Brain microvascular endothelial cell (primary cell): ENCODE measurements at regions not wholly inside any gene's neighbourhood (a gene's known extent, or its start where the extent isn't known, plus 50 kb on each side); places are given as distances from the start of the nearest gene placed in this dataset.

Experiments
- DNase-seq: peaks from one replicate; pipeline ENCODE4 v3.0.0-alpha.2; 2020
- H3K27ac ChIP-seq: fragments of 250-450 bp; sonication (Bioruptor Pico); 2 replicates; pipeline ENCODE4 v1.5.1; 2020; ENCODE audit warnings: mild to moderate bottlenecking, moderate library complexity
- H3K27me3 ChIP-seq: fragments of 250-450 bp; sonication (Bioruptor Pico); replicated peaks from 2 replicates; pipeline ENCODE4 v1.5.1; 2020; ENCODE audit warnings: mild to moderate bottlenecking
- H3K36me3 ChIP-seq: fragments of 250-450 bp; sonication (Bioruptor Pico); replicated peaks from 2 replicates; pipeline ENCODE4 v1.5.1; 2020; ENCODE audit warnings: mild to moderate bottlenecking
- H3K4me3 ChIP-seq: 2 replicates; pipeline ENCODE4 v1.5.1; 2011; ENCODE audit warnings: low read depth, mild to moderate bottlenecking, control low read depth, low read length, moderate library complexity
- in situ Hi-C: cut with HindIII; loops from 2 replicates; pipeline ENCODE4 v1.10.0; 2017; ENCODE audit warnings: low sequenced_read_pairs, low pct_ligation_motif_present
- TF ChIP-seq, protein P1 (sequence below): IDR thresholded peaks from 2 replicates; pipeline ENCODE4 v1.5.1; 2011; ENCODE audit warnings: low read depth, mild to moderate bottlenecking, moderate library complexity, low read length, control low read depth, inconsistent platforms; ENCODE audit errors: missing control alignments

DNA sequence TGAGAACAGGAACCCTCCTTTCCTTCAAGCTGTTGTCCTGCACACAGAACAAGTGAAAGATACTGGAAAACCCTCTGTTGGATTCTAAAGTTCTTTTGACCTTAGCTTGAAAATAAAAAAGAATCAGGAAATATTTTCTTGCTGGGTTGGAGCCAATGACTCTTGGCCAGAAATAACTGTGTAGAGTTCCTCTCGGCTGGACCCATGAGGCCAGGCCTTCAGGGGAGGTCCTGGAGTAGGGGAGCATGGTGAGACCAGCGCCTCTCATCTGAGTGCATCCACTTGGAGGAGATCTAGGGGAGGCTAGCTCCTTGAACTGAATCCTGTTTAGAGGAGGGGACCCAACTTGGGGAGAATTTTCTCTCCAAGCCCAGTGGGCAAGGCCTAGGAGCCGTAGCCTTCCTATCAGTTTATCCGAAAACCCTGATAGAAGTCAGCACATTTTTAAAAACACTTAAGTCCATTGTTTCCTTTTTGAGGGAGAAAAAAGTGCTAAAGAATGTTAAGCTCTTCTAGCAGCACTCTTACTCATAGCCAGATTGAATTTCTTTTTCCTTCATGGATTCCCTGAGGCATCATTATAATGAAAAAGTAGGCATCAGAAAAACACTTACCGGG, 635.7 kb upstream of the ANKRD30A start:
- DNase-seq, result peak; percentile 51
- Histone ChIP-seq H3K36me3 (no peaks in the 10 kb centered on the region), H3K27me3 (no peaks in the 10 kb centered on the region), H3K4me3 (no peak overlapping the region), H3K27ac (peak overlapping the region; percentile 75)
- in situ Hi-C loops, result no loop called here
- TF ChIP-seq, protein P1, sequence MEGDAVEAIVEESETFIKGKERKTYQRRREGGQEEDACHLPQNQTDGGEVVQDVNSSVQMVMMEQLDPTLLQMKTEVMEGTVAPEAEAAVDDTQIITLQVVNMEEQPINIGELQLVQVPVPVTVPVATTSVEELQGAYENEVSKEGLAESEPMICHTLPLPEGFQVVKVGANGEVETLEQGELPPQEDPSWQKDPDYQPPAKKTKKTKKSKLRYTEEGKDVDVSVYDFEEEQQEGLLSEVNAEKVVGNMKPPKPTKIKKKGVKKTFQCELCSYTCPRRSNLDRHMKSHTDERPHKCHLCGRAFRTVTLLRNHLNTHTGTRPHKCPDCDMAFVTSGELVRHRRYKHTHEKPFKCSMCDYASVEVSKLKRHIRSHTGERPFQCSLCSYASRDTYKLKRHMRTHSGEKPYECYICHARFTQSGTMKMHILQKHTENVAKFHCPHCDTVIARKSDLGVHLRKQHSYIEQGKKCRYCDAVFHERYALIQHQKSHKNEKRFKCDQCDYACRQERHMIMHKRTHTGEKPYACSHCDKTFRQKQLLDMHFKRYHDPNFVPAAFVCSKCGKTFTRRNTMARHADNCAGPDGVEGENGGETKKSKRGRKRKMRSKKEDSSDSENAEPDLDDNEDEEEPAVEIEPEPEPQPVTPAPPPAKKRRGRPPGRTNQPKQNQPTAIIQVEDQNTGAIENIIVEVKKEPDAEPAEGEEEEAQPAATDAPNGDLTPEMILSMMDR, result no peak

DNA sequence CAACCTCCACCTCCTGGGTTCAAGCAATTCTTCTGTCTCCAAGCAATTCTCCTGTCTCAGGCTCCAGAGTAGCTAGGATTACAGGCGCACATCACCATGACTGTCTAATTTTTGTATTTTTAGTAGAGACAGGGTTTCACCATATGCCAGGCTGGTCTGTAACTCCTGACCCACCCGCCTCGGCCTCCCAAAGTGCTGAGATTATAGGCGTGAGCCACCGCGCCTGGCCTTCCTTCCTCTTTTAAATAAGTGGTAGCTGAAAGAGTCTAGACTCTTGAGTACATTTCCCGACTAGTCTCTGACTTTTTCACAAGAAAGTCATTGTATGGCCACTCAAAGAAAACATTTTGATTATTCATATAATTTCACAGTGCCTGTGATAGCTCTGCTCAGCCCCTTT, 636.2 kb upstream of the ANKRD30A start:
- DNase-seq, result no peak
- no peak overlapping the region for H3K4me3 ChIP-seq
- TF ChIP-seq, protein P1, result no peak
- in situ Hi-C loops, result no loop called here
- no peaks in the 10 kb centered on the region for H3K36me3 ChIP-seq
- H3K27me3 ChIP-seq, result no peaks in the 10 kb centered on the region
- H3K27ac ChIP-seq, result peak overlapping the region; percentile 75

DNA sequence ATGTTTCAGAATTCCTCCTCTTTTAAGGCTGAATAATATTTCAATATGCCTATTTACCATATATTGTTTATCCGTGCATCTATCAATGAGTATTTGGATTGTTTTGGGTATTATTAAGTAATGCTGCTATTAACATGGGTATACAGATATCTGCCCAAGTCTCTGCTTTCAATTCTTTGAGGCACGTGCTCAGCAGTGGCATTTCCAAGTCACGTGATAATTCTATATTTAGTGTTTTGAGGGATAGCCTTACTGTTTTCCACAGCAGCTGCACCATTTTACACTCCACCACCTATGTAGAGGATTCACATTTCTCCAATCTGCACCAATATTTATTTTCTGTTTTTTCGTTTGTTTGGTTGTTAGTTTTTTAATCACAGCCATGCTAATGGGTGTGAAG, 636.8 kb upstream of the ANKRD30A start:
- in situ Hi-C loops, result no loop called here
- H3K4me3 ChIP-seq, result no peak overlapping the region
- DNase-seq, result no peak
- TF ChIP-seq, protein P1, result no peak
- no peaks in the 10 kb centered on the region for H3K27me3 ChIP-seq
- no peak overlapping the region for H3K27ac ChIP-seq
- no peaks in the 10 kb centered on the region for H3K36me3 ChIP-seq

DNA sequence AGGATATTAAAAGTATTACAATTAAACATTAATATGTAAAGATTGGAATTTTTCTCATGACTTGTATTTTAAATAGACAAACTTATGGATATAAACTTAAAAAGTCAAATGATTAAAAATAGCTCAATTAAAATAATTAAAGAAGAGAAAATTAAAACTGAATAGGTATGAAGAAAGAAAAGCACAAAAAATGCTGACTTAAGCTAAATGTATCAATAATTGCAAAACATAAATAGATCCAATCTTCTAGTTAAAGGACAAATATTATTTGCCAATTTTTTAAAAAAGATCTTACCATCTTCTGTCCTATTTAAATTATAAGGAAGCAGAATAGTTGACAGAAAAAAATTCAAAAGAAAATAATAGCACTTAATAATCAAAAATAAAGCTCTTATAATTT, 646.3 kb upstream of the ANKRD30A start:
- TF ChIP-seq, protein P1, result no peak
- in situ Hi-C loops, result no loop called here
- H3K27ac ChIP-seq, result no peak overlapping the region

DNA sequence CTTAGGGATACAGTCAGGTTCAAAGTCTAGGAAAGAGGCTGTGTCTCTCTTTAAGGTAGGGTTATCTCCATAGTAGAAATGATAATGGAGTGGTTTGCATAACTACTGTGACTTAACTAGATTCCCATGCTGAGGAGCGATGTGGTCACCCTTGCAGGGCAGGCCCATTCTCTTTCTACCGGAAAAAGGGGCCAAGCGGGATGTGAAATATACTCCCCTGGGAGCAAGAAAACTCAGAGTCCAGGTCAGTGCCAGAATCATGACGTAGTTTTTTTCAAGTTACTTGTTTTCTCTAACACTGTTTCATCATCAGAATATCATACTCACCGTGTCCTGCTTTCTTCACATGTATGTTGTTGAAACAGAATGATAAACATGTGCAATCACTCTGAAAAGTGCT, 649.0 kb upstream of the ANKRD30A start:
- TF ChIP-seq, protein P1, result no peak

More for the DNA sequence above, 646.3 kb upstream of the ANKRD30A start:
- H3K27me3 ChIP-seq, result no peaks in the 10 kb centered on the region
- DNase-seq, result no peak
- H3K36me3 ChIP-seq, result no peaks in the 10 kb centered on the region
- H3K4me3 ChIP-seq, result no peak overlapping the region

DNA sequence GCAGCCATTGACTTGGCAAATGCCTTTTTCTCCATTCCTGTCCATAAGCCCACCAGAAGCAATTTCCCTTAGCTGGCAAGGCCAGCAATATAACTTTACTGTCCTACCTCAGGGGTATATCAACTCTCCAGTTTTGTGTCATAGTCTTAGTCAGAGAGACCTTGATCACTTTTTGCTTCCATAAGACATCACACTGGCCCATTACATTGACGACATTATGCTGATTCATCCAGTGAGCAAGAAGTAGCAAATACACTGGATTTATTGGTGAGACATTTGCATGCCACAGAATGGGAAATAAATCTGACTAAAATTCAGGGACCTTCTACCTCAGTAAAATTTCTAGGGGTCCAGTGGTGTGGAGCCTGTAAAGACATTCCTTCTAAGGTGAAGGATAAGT, 649.7 kb upstream of the ANKRD30A start:
- DNase-seq, result no peak
- no peak overlapping the region for H3K4me3 ChIP-seq
- in situ Hi-C loops, result no loop called here
- no peak overlapping the region for H3K27ac ChIP-seq
- TF ChIP-seq, protein P1, result no peak
- H3K36me3 ChIP-seq, result no peaks in the 10 kb centered on the region
- H3K27me3 ChIP-seq, result no peaks in the 10 kb centered on the region

More for the DNA sequence above, 649.0 kb upstream of the ANKRD30A start:
- Histone ChIP-seq H3K36me3 (no peaks in the 10 kb centered on the region), H3K4me3 (no peak overlapping the region), H3K27ac (no peak overlapping the region), H3K27me3 (no peaks in the 10 kb centered on the region)
- in situ Hi-C loops, result no loop called here
- DNase-seq, result peak; percentile 38
